Naive thymus-derived CD4-positive, alpha-beta T cell (primary cell): ENCODE measurements at regions not wholly inside any gene's neighbourhood (a gene's known extent, or its start where the extent isn't known, plus 50 kb on each side); places are given as distances from the start of the nearest gene placed in this dataset.

ENCODE experiments used
- ATAC-seq: fragments of 150-1000 bp; cut with Tn5 transposase; 2 replicates; pipeline ENCODE4 v1.10.0; 2021; ENCODE audit warnings: mild to moderate bottlenecking, moderate library complexity
- CTCF ChIA-PET: fragments of 350-600 bp; sonication (Branson Sonifier 250); formaldehyde crosslinking; loops from one replicate; lab custom pipeline; 2021; ENCODE audit warnings: antibody characterized with exemption; lab: Charles Lee
- POLR2A ChIA-PET: fragments of 350-600 bp; sonication (Branson Sonifier 250); formaldehyde crosslinking; loops from one replicate; lab custom pipeline; 2021; ENCODE audit warnings: antibody characterized with exemption, inconsistent platforms; lab: Charles Lee
- DNase-seq, 9 donors: peaks; one replicate each; pipeline versions ENCODE4 v3.0.0 to v3.0.0-alpha.2; 2020 to 2022; ENCODE audit warnings: mixed read lengths in 1 of 9
- H3K27ac ChIP-seq: one replicate; pipeline ENCODE4 v1.7.0; 2013; ENCODE audit warnings: mild to moderate bottlenecking, low read depth, low read length, moderate library complexity
- H3K27me3 ChIP-seq, 2 donors: one replicate each; pipeline ENCODE4 v1.7.0; 2013; ENCODE audit warnings: low read length in 2 of 2, mild to moderate bottlenecking in 2 of 2, moderate library complexity in 2 of 2; ENCODE audit not compliant: control insufficient read depth in 2 of 2, insufficient read depth in 2 of 2
- H3K36me3 ChIP-seq, 3 experiments: 1 replicate in 2 of 3; 2 replicates in 1 of 3; pipeline ENCODE4 v1.7.0; 2013; ENCODE audit warnings: low read length in 3 of 3, mild to moderate bottlenecking in 3 of 3, moderate library complexity in 1 of 3; ENCODE audit not compliant: insufficient read depth in 3 of 3, control insufficient read depth in 2 of 3
- H3K4me1 ChIP-seq, 2 donors: one replicate each; pipeline ENCODE4 v1.7.0; 2013; ENCODE audit warnings: low read length in 2 of 2, mild to moderate bottlenecking in 2 of 2, moderate library complexity in 1 of 2; ENCODE audit not compliant: control insufficient read depth in 2 of 2, insufficient read depth in 2 of 2
- H3K4me3 ChIP-seq: 2 replicates; pipeline ENCODE4 v1.7.0; 2013; ENCODE audit warnings: mild to moderate bottlenecking, low read length
- H3K9me3 ChIP-seq, 3 experiments: 1 replicate in 2 of 3; 2 replicates in 1 of 3; pipeline ENCODE4 v1.7.0; 2013; ENCODE audit warnings: low read length in 3 of 3; ENCODE audit not compliant: control insufficient read depth in 2 of 3
- H3K27ac Mint-ChIP-seq, 9 donors: one replicate each; pipeline ENCODE4 v1.8.0; 2020 to 2022; ENCODE audit warnings: mixed read lengths in 9 of 9, mild to moderate bottlenecking in 8 of 9, moderate library complexity in 5 of 9, inconsistent platforms in 2 of 9
- H3K27me3 Mint-ChIP-seq, 5 donors: one replicate each; pipeline ENCODE4 v1.8.0; 2021 to 2022; ENCODE audit warnings: mixed read lengths in 5 of 5, mild to moderate bottlenecking in 1 of 5
- H3K36me3 Mint-ChIP-seq, 5 donors: one replicate each; pipeline ENCODE4 v1.8.0; 2020 to 2022; ENCODE audit warnings: mixed read lengths in 5 of 5, mild to moderate bottlenecking in 3 of 5, inconsistent platforms in 1 of 5
- H3K4me1 Mint-ChIP-seq, 7 donors: one replicate each; pipeline ENCODE4 v1.8.0; 2020 to 2022; ENCODE audit warnings: mixed read lengths in 7 of 7, mild to moderate bottlenecking in 3 of 7, inconsistent platforms in 1 of 7
- H3K4me3 Mint-ChIP-seq, 10 donors: one replicate each; pipeline ENCODE4 v1.8.0; 2020 to 2022; ENCODE audit warnings: mild to moderate bottlenecking in 10 of 10, mixed read lengths in 10 of 10, moderate library complexity in 6 of 10, inconsistent platforms in 2 of 10
- H3K9me3 Mint-ChIP-seq, 11 donors: one replicate each; pipeline ENCODE4 v1.8.0; 2020 to 2022; ENCODE audit warnings: mixed read lengths in 11 of 11, mild to moderate bottlenecking in 4 of 11, inconsistent platforms in 1 of 11, moderate library complexity in 1 of 11
- intact Hi-C, 2 donors: fragments of 100-400 bp; cut with micrococcal nuclease; formaldehyde crosslinking; loops; one replicate each; pipeline ENCODE4 v1.15.1; 2023

DNA sequence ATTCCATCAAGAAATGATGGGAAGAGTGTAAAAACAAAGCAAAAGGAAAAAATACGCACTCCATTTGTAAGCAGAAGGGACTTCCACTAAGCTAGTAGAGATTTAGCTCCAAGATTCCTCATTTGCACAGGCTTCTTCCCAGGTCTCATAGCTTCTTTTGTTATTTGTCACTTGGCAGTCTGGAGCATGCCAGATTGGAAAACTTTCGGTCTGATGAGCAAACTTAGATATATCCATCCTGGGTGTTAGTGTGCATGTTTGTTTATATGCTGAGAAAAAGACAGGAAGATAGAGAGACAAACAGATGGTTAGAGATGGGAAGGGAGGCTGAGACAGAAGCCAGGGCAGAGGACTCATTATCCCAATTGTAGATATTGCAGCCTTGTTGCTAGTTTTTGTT lies 1644.5 kb upstream of the NUDT12 start:
- intact Hi-C loops, result no loop called here
- no peaks in the 10 kb centered on the region for H3K36me3 ChIP-seq
- DNase-seq, result no peak
- H3K4me1 ChIP-seq, result no peaks in the 10 kb centered on the region
- Mint-ChIP-seq H3K4me1 (no peaks in the 10 kb centered on the region), H3K36me3 (no peaks in the 10 kb centered on the region), H3K9me3 (peaks cover 0 to 21% (median 7%) of the 10 kb centered on the region in 11 donors), H3K27ac (no peak overlapping the region), H3K27me3 (no peaks in the 10 kb centered on the region), H3K4me3 (no peak overlapping the region)
- POLR2A ChIA-PET, result no interaction called here
- CTCF ChIA-PET, result no interaction called here
- no peak for ATAC-seq
- H3K9me3 ChIP-seq, result no peaks in the 10 kb centered on the region
- no peaks in the 10 kb centered on the region for H3K27me3 ChIP-seq
- no peak overlapping the region for H3K4me3 ChIP-seq
- no peak overlapping the region for H3K27ac ChIP-seq

GRCh38 chr5:105197531-105197930 lies 1634.9 kb upstream of the NUDT12 start:
- no peak overlapping the region for H3K4me3 Mint-ChIP-seq
- no peak overlapping the region for H3K4me3 ChIP-seq
- H3K4me1 ChIP-seq, result no peaks in the 10 kb centered on the region
- H3K9me3 Mint-ChIP-seq, result peaks cover 0 to 20% (median 9%) of the 10 kb centered on the region in 11 donors
- ATAC-seq (no peak), DNase-seq (no peak)
- H3K36me3 ChIP-seq, result no peaks in the 10 kb centered on the region
- H3K27me3 Mint-ChIP-seq, result no peaks in the 10 kb centered on the region
- intact Hi-C loops, result no loop called here
- ChIA-PET CTCF (no interaction called here), POLR2A (no interaction called here)
- H3K27me3 ChIP-seq, result no peaks in the 10 kb centered on the region
- H3K9me3 ChIP-seq, result no peaks in the 10 kb centered on the region
- no peak overlapping the region for H3K27ac Mint-ChIP-seq
- H3K27ac ChIP-seq, result no peak overlapping the region
- H3K36me3 Mint-ChIP-seq, result peaks cover 0 to 4% (median 0%) of the 10 kb centered on the region in 5 donors
- no peaks in the 10 kb centered on the region for H3K4me1 Mint-ChIP-seq

DNA sequence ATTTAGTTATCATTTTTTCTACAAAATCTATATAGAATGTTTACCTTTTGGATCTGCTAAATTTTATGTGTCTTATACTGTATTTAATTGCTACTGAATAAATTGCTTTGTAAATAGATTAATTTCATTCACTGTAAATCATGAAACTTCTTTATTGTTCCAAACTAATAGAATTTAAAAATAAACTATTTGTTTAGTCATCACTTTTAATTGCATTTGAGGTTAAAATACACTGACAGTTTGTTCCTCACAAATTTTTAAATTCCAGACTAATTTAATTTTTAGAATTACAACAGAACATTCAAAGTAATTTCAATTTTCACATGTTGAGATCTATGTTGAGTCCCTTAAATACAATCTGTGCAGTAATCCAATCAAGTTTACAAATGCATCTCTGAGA lies 1633.2 kb upstream of the NUDT12 start:
- Histone ChIP-seq H3K27me3 (no peaks in the 10 kb centered on the region), H3K27ac (no peak overlapping the region), H3K4me1 (no peaks in the 10 kb centered on the region), H3K36me3 (no peaks in the 10 kb centered on the region), H3K9me3 (no peaks in the 10 kb centered on the region), H3K4me3 (no peak overlapping the region)
- DNase-seq (no peak), ATAC-seq (no peak)
- Mint-ChIP-seq H3K4me3 (no peak overlapping the region), H3K4me1 (no peaks in the 10 kb centered on the region), H3K27me3 (no peaks in the 10 kb centered on the region), H3K9me3 (peaks cover 0 to 11% (median 5%) of the 10 kb centered on the region in 11 donors), H3K27ac (no peak overlapping the region), H3K36me3 (peaks cover 0 to 4% (median 0%) of the 10 kb centered on the region in 5 donors)
- CTCF ChIA-PET, result no interaction called here
- POLR2A ChIA-PET, result no interaction called here
- intact Hi-C loops, result no loop called here

- Histone ChIP-seq H3K4me1 (no peaks in the 10 kb centered on the region), H3K9me3 (no peaks in the 10 kb centered on the region), H3K4me3 (no peak overlapping the region), H3K27ac (no peak overlapping the region), H3K27me3 (no peaks in the 10 kb centered on the region), H3K36me3 (no peaks in the 10 kb centered on the region)
- ChIA-PET CTCF (no interaction called here), POLR2A (no interaction called here)
- intact Hi-C loops, result no loop called here
- H3K9me3 Mint-ChIP-seq, result peaks cover 0 to 19% (median 5%) of the 10 kb centered on the region in 11 donors
- H3K36me3 Mint-ChIP-seq, result no peaks in the 10 kb centered on the region
- no peaks in the 10 kb centered on the region for H3K27me3 Mint-ChIP-seq
- no peak overlapping the region for H3K27ac Mint-ChIP-seq
- no peak for DNase-seq
- H3K4me3 Mint-ChIP-seq, result no peak overlapping the region
- ATAC-seq, result no peak
- H3K4me1 Mint-ChIP-seq, result no peaks in the 10 kb centered on the region
Observed at GRCh38 chr5:105172918-105173317, 1610.3 kb upstream of the NUDT12 start.

DNA sequence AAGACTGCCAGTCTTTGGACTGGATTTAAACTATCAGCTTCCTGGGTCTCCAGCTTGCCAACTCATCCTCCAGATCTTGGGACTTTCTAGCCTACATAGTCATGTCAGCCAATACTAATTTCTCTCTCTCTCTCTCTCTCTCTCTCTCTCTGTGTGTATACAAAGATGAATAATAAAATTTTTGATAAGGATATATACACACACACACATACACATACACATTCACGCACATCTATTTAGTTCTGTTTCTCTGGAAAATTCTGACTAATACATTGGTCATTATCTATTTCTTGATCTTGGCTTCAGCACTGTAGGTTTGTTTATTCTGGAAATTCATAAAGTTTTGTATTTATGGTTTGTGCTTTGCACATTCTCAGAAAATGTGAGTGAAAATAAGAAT lies 1606.2 kb upstream of the NUDT12 start:
- no peaks in the 10 kb centered on the region for H3K36me3 ChIP-seq
- H3K27ac ChIP-seq, result no peak overlapping the region
- DNase-seq, result no peak
- CTCF ChIA-PET, result no interaction called here
- Mint-ChIP-seq H3K36me3 (no peaks in the 10 kb centered on the region), H3K27me3 (no peaks in the 10 kb centered on the region), H3K4me1 (no peaks in the 10 kb centered on the region), H3K4me3 (no peak overlapping the region), H3K27ac (no peak overlapping the region), H3K9me3 (peaks cover 0 to 19% (median 10%) of the 10 kb centered on the region in 11 donors)
- intact Hi-C loops, result no loop called here
- no peak for ATAC-seq
- no peaks in the 10 kb centered on the region for H3K9me3 ChIP-seq
- POLR2A ChIA-PET, result no interaction called here
- no peak overlapping the region for H3K4me3 ChIP-seq
- H3K4me1 ChIP-seq, result no peaks in the 10 kb centered on the region
- H3K27me3 ChIP-seq, result no peaks in the 10 kb centered on the region

DNA sequence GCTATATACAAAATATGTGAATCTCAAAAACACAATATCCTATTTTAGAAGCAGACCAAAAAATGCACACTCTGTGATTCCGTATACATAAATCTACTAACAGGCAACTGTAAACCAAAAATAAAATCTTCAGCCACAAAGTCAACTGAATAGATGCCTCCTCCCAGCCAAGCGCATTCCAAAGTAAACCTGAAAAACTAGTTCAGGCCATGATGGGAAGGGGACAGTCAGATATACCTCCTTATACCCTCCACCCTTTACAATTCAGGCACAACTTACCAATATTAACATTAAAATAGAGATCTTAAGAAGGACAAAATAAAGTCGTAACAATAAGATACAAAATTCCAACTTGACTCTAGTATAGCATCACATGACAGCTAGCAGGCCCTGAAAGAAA lies 1604.5 kb upstream of the NUDT12 start:
- Mint-ChIP-seq H3K27ac (no peak overlapping the region), H3K4me3 (no peak overlapping the region), H3K4me1 (no peaks in the 10 kb centered on the region), H3K36me3 (no peaks in the 10 kb centered on the region), H3K27me3 (no peaks in the 10 kb centered on the region), H3K9me3 (peaks cover 2 to 25% (median 15%) of the 10 kb centered on the region in 11 donors)
- Histone ChIP-seq H3K4me3 (no peak overlapping the region), H3K9me3 (no peaks in the 10 kb centered on the region), H3K36me3 (no peaks in the 10 kb centered on the region), H3K27ac (no peak overlapping the region), H3K27me3 (no peaks in the 10 kb centered on the region), H3K4me1 (no peaks in the 10 kb centered on the region)
- intact Hi-C loops, result no loop called here
- DNase-seq (no peak), ATAC-seq (no peak)
- CTCF ChIA-PET, result no interaction called here
- POLR2A ChIA-PET, result no interaction called here

DNA sequence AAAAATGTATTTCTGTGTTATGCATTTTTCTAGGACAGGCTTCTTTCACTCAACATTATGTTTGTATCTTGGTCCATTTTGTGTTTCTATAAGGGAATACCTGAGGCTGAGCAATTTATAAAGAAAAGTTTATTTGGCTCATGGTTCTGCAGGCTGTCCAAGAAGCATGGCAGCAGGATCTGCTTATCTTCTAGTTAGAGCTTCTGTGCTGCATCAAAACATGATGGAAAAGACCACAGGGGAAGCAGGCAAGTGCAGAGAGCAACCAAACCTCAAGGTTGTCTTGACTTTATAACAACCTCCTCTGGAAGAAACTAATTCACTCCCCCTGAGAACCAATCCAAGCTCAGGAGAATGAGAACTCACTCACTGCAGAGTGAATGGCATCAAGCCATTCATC lies 1601.0 kb upstream of the NUDT12 start:
- Histone ChIP-seq H3K27me3 (no peaks in the 10 kb centered on the region), H3K9me3 (no peaks in the 10 kb centered on the region), H3K27ac (no peak overlapping the region), H3K4me1 (no peaks in the 10 kb centered on the region), H3K4me3 (no peak overlapping the region), H3K36me3 (no peaks in the 10 kb centered on the region)
- no peak overlapping the region for H3K4me3 Mint-ChIP-seq
- intact Hi-C loops, result no loop called here
- DNase-seq (no peak), ATAC-seq (no peak)
- peaks cover 3 to 28% (median 10%) of the 10 kb centered on the region in 11 donors for H3K9me3 Mint-ChIP-seq
- ChIA-PET POLR2A (no interaction called here), CTCF (no interaction called here)
- H3K27ac Mint-ChIP-seq, result no peak overlapping the region
- H3K4me1 Mint-ChIP-seq, result no peaks in the 10 kb centered on the region
- no peaks in the 10 kb centered on the region for H3K27me3 Mint-ChIP-seq
- H3K36me3 Mint-ChIP-seq, result no peaks in the 10 kb centered on the region
